Endothelial cell of umbilical vein (primary cell): ENCODE measurements at regions not wholly inside any gene's neighbourhood (a gene's known extent, or its start where the extent isn't known, plus 50 kb on each side); places are given as distances from the start of the nearest gene placed in this dataset.

Source experiments
- BruUV-seq: library from RNA; stranded (reverse); fragments of 400-500 nt; replicated peaks from 2 replicates; lab custom pipeline; 2021; lab: Mats Ljungman, UMichigan
- CTCF ChIA-PET: fragments of 300-600, 350-600 bp; sonication (Branson Sonifier 250); formaldehyde crosslinking; loops from one replicate; lab custom pipeline; 2021; ENCODE audit warnings: antibody characterized with exemption, inconsistent platforms; lab: Charles Lee
- POLR2A ChIA-PET: fragments of 300-600, 350-600 bp; sonication (Branson Sonifier 250); formaldehyde crosslinking; loops from one replicate; lab custom pipeline; 2021; ENCODE audit warnings: antibody characterized with exemption, inconsistent platforms; lab: Charles Lee
- DNase-seq: peaks from one replicate; pipeline ENCODE4 v3.0.0-alpha.2; 2011; ENCODE audit warnings: low read depth, low spot score
- FAIRE-seq: peaks from 2 replicates; lab custom pipeline; 2011; peaks lifted over from hg19 to GRCh38; lab: Jason Lieb, UNC
- H2AFZ ChIP-seq: 2 replicates; pipeline ENCODE4 v1.6.0; 2012; ENCODE audit warnings: low read depth, low read length, control low read depth, inconsistent platforms
- H3K27ac ChIP-seq: 2 replicates; pipeline ENCODE4 v1.5.1; 2011; ENCODE audit warnings: low read depth, mild to moderate bottlenecking, control low read depth, low read length, moderate library complexity; ENCODE audit not compliant: insufficient read depth
- H3K27me3 ChIP-seq, 2 experiments: 2 replicates each; pipeline versions ENCODE4 v1.6.0 to v1.6.1; 2011; ENCODE audit warnings: low read length in 2 of 2, mixed read lengths in 1 of 2; ENCODE audit not compliant: control insufficient read depth in 2 of 2, insufficient read depth in 2 of 2
- H3K36me3 ChIP-seq, 2 experiments: 2 replicates in 1 of 2; 3 replicates in 1 of 2; pipeline ENCODE4 v1.5.1; 2011; ENCODE audit warnings: low read length in 2 of 2, mild to moderate bottlenecking in 1 of 2, moderate library complexity in 1 of 2; ENCODE audit not compliant: control insufficient read depth in 2 of 2, insufficient read depth in 2 of 2; ENCODE audit errors: extremely low read depth in 1 of 2
- H3K4me1 ChIP-seq: 3 replicates; pipeline ENCODE4 v1.5.1; 2011; ENCODE audit warnings: mild to moderate bottlenecking, low read length; ENCODE audit not compliant: control insufficient read depth, insufficient read depth; ENCODE audit errors: extremely low read depth
- H3K4me2 ChIP-seq: 2 replicates; pipeline ENCODE4 v1.6.1; 2011; ENCODE audit warnings: low read length, control low read depth, mixed read lengths; ENCODE audit not compliant: insufficient read depth
- H3K4me3 ChIP-seq, 3 experiments: fragments of 200-600 bp in 1 of 3; sonication (generic), shearing (Covaris generic) in 1 of 3; replicated peaks in 1 of 3; 2 replicates each; pipeline ENCODE4 v1.5.1; 2011 to 2016; ENCODE audit warnings: control low read depth in 3 of 3, low read length in 3 of 3, mild to moderate bottlenecking in 2 of 3, inconsistent platforms in 1 of 3, low read depth in 1 of 3, moderate library complexity in 1 of 3; ENCODE audit not compliant: insufficient read depth in 1 of 3
- H3K79me2 ChIP-seq: 2 replicates; pipeline ENCODE4 v1.6.0; 2012; ENCODE audit warnings: low read length, inconsistent platforms; ENCODE audit not compliant: control insufficient read depth, insufficient read depth
- H3K9ac ChIP-seq: replicated peaks from 2 replicates; pipeline ENCODE3; 2011; ENCODE audit warnings: low read length, control low read depth; ENCODE audit not compliant: insufficient read depth; ENCODE audit errors: extremely low read depth
- H3K9me1 ChIP-seq: replicated peaks from 3 replicates; pipeline ENCODE4 v1.6.0; 2011; ENCODE audit warnings: mild to moderate bottlenecking, low read length; ENCODE audit not compliant: control insufficient read depth, insufficient read depth; ENCODE audit errors: extremely low read depth
- H3K9me3 ChIP-seq: replicated peaks from 2 replicates; pipeline ENCODE4 v1.5.1; 2012; ENCODE audit warnings: low read length, inconsistent platforms; ENCODE audit not compliant: control insufficient read depth, insufficient read depth
- H4K20me1 ChIP-seq: replicated peaks from 2 replicates; pipeline ENCODE3; 2011; ENCODE audit warnings: mild to moderate bottlenecking, low read length; ENCODE audit not compliant: control insufficient read depth, insufficient read depth; ENCODE audit errors: extremely low read depth
- EZH2 ChIP-seq: IDR thresholded peaks from 2 replicates; pipeline ENCODE4 v1.6.1; 2012; ENCODE audit warnings: borderline replicate concordance, low read depth, mild to moderate bottlenecking, moderate library complexity, low read length, inconsistent platforms; ENCODE audit not compliant: severe bottlenecking
- FOS ChIP-seq: IDR thresholded peaks from 2 replicates; pipeline ENCODE4 v1.6.1; 2011; ENCODE audit warnings: mild to moderate bottlenecking, low read length, moderate library complexity, borderline replicate concordance; ENCODE audit not compliant: insufficient read depth
- GATA2 ChIP-seq: IDR thresholded peaks from 2 replicates; pipeline ENCODE4 v1.7.0; 2011; ENCODE audit warnings: low read depth, mild to moderate bottlenecking, moderate library complexity, mixed read lengths, low read length; ENCODE audit not compliant: insufficient read length, insufficient read depth
- JUN ChIP-seq: IDR thresholded peaks from 2 replicates; pipeline ENCODE4 v1.6.1; 2011; ENCODE audit warnings: borderline replicate concordance, low read depth; ENCODE audit not compliant: insufficient read length, insufficient read depth
- MYC ChIP-seq: IDR thresholded peaks from one replicate; pipeline ENCODE4 v1.6.1; 2011; ENCODE audit warnings: mild to moderate bottlenecking, low read depth, low read length
- POLR2A ChIP-seq: IDR thresholded peaks from 2 replicates; pipeline ENCODE4 v1.6.1; 2012; ENCODE audit warnings: low read depth, mild to moderate bottlenecking, control low read depth, low read length
- POLR2AphosphoS5 ChIP-seq: IDR thresholded peaks from 2 replicates; pipeline ENCODE4 v1.6.1; 2012; ENCODE audit warnings: low read depth, mild to moderate bottlenecking, control low read depth, low read length, moderate library complexity; ENCODE audit not compliant: insufficient read depth
- dilution Hi-C: fragments of 300-500 bp; cut with MboI; formaldehyde crosslinking; loops from one replicate; pipeline ENCODE4 v1.15.0; 2019; ENCODE audit warnings: low sequenced_read_pairs; ENCODE audit not compliant: extremely low pct_ligation_motif_present
- intact Hi-C: fragments of 100-400 bp; cut with micrococcal nuclease; formaldehyde crosslinking; loops from one replicate; pipeline ENCODE4 v1.10.0; 2022
- TF ChIP-seq, protein P1 (sequence below), 2 donors: IDR thresholded peaks; 1 replicate in 1 of 2; 2 replicates in 1 of 2; pipeline ENCODE4 v1.5.1; 2011; ENCODE audit warnings: low read length in 2 of 2, mild to moderate bottlenecking in 2 of 2, moderate library complexity in 2 of 2, control low read depth in 1 of 2, inconsistent platforms in 1 of 2, low read depth in 1 of 2; ENCODE audit not compliant: insufficient read depth in 1 of 2; ENCODE audit errors: extremely low read depth in 1 of 2
- TF ChIP-seq, protein P2 (sequence below): IDR thresholded peaks from 2 replicates; pipeline ENCODE4 v1.6.1; 2011; ENCODE audit not compliant: insufficient read depth, insufficient read length

DNA sequence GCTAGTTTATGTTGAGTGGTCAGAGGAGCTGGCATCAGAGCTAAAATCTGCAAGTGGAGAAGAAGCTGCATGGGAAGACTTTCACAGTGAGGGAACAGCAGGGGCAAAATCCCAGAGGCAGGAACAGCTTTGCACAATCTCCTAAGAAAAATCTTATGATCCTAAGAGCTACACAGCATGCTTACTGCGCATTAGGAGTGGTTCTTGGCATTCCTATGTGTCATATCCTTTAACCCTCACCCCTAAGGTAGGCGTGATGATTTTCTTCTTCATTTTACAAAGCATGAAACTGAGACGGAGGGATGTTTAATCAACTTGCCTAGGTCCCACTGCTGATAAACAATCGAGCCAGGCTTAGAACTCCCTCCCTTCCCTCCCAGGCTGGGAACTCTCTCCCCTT lies 313.6 kb upstream of the SULF2 start:
- POLR2A ChIA-PET, result no interaction called here
- no peak overlapping the region for H3K4me2 ChIP-seq
- no peak overlapping the region for H3K27ac ChIP-seq
- CTCF ChIA-PET, result interaction anchor here (1.5 to 1.6 kb wide), 2 partner anchors 74 to 244 kb away, joined by 3 to 6 read pairs; no protein-coding TSS in a partner anchor
- no peak overlapping the region for H3K4me3 ChIP-seq
- no peaks in the 10 kb centered on the region for H4K20me1 ChIP-seq
- H2AFZ ChIP-seq, result no peak overlapping the region
- H3K9ac ChIP-seq, result no peak overlapping the region
- dilution Hi-C loops, result no loop called here
- H3K36me3 ChIP-seq, result no peaks in the 10 kb centered on the region
- H3K9me1 ChIP-seq, result no peaks in the 10 kb centered on the region
- no peak for DNase-seq
- H3K79me2 ChIP-seq, result no peaks in the 10 kb centered on the region
- no peaks in the 10 kb centered on the region for H3K9me3 ChIP-seq
- no peak for TF ChIP-seq GATA2
- FAIRE-seq, result no peak
- no TSS peak for BruUV-seq
- no peaks in the 10 kb centered on the region for H3K27me3 ChIP-seq
- intact Hi-C loops, result no loop called here
- H3K4me1 ChIP-seq, result no peaks in the 10 kb centered on the region

DNA sequence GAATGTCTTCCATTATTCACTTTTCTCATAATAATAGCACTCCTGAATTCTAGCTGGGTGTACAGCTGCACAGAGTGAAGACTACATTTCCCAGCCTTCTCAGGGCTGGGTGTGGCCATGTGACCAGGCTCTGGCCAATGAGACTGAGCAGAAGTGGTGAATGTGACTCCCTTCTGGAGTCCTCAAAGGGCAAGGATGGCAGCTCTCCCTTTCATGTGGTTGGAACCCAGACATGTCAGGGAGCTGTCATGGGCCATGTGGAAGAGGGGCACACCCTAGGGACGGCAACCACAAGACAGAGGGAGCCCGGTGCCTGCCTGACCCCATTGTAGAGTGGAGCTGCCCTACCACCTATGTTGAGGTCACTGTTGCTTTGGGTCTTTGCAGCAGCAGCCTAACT lies 312.8 kb upstream of the SULF2 start:
- Histone ChIP-seq H3K4me3 (no peak overlapping the region), H3K9ac (no peak overlapping the region), H3K9me3 (no peaks in the 10 kb centered on the region), H3K4me2 (no peak overlapping the region), H3K27me3 (no peaks in the 10 kb centered on the region), H3K27ac (no peak overlapping the region), H3K79me2 (no peaks in the 10 kb centered on the region), H4K20me1 (no peaks in the 10 kb centered on the region), H3K36me3 (no peaks in the 10 kb centered on the region), H2AFZ (no peak overlapping the region), H3K9me1 (no peaks in the 10 kb centered on the region), H3K4me1 (no peaks in the 10 kb centered on the region)
- ChIA-PET POLR2A (no interaction called here), CTCF (interaction anchor here (1.5 kb wide), 1 partner anchor 73 kb away, joined by 3 read pairs; no protein-coding TSS in a partner anchor)
- dilution Hi-C loops (no loop called here), intact Hi-C loops (no loop called here)
- DNase-seq (no peak), FAIRE-seq (no peak)
- BruUV-seq, result no TSS peak
- TF ChIP-seq, protein P1, sequence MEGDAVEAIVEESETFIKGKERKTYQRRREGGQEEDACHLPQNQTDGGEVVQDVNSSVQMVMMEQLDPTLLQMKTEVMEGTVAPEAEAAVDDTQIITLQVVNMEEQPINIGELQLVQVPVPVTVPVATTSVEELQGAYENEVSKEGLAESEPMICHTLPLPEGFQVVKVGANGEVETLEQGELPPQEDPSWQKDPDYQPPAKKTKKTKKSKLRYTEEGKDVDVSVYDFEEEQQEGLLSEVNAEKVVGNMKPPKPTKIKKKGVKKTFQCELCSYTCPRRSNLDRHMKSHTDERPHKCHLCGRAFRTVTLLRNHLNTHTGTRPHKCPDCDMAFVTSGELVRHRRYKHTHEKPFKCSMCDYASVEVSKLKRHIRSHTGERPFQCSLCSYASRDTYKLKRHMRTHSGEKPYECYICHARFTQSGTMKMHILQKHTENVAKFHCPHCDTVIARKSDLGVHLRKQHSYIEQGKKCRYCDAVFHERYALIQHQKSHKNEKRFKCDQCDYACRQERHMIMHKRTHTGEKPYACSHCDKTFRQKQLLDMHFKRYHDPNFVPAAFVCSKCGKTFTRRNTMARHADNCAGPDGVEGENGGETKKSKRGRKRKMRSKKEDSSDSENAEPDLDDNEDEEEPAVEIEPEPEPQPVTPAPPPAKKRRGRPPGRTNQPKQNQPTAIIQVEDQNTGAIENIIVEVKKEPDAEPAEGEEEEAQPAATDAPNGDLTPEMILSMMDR (IDR thresholded peaks at IDR 0.05; ENCODE audit: extremely low read depth in 1 of 2, insufficient read depth in 1 of 2, low read depth in 1 of 2, low read length in 2 of 2), result no peak
- TF ChIP-seq EZH2 (no peak), GATA2 (no peak), FOS (no peak), MYC (no peak), POLR2A (no peak), POLR2AphosphoS5 (no peak), JUN (no peak)
- TF ChIP-seq, protein P2, sequence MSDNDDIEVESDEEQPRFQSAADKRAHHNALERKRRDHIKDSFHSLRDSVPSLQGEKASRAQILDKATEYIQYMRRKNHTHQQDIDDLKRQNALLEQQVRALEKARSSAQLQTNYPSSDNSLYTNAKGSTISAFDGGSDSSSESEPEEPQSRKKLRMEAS, result no peak
